Ishikawa (cell line): ENCODE measurements at regions not wholly inside any gene's neighbourhood (a gene's known extent, or its start where the extent isn't known, plus 50 kb on each side); places are given as distances from the start of the nearest gene placed in this dataset.

ENCODE experiments used
- CEBPB ChIP-seq: IDR thresholded peaks from 2 replicates; pipeline ENCODE4 v1.6.1; 2012
- CREB1 ChIP-seq: IDR thresholded peaks from 2 replicates; pipeline ENCODE4 v1.6.1; 2012; ENCODE audit warnings: low read depth
- EGR1 ChIP-seq: IDR thresholded peaks from 2 replicates; pipeline ENCODE4 v1.6.1; 2012
- EP300 ChIP-seq: IDR thresholded peaks from 2 replicates; pipeline ENCODE4 v1.6.1; 2012; ENCODE audit warnings: borderline replicate concordance
- FOXM1 ChIP-seq: IDR thresholded peaks from 2 replicates; pipeline ENCODE4 v1.6.1; 2012; ENCODE audit warnings: low read depth, borderline replicate concordance
- NFIC ChIP-seq: IDR thresholded peaks from 2 replicates; pipeline ENCODE4 v1.6.1; 2012
- RAD21 ChIP-seq: IDR thresholded peaks from 2 replicates; pipeline ENCODE4 v1.6.1; 2012; ENCODE audit warnings: low read depth
- TAF1 ChIP-seq: IDR thresholded peaks from 2 replicates; pipeline ENCODE4 v1.6.1; 2012; ENCODE audit warnings: low read depth, mild to moderate bottlenecking
- TCF12 ChIP-seq: IDR thresholded peaks from 2 replicates; pipeline ENCODE4 v1.6.1; 2012; ENCODE audit warnings: low read depth
- TEAD4 ChIP-seq: IDR thresholded peaks from 2 replicates; pipeline ENCODE4 v1.6.1; 2012
- YY1 ChIP-seq: IDR thresholded peaks from 2 replicates; pipeline ENCODE4 v1.6.1; 2012; ENCODE audit warnings: low read depth
- ZBTB7A ChIP-seq: IDR thresholded peaks from 2 replicates; pipeline ENCODE4 v1.6.1; 2012; ENCODE audit warnings: low read depth
- TF ChIP-seq, protein P1 (sequence below): IDR thresholded peaks from 2 replicates; pipeline ENCODE4 v1.6.1; 2012
- TF ChIP-seq, protein P2 (sequence below): IDR thresholded peaks from 2 replicates; pipeline ENCODE4 v1.6.1; 2012; ENCODE audit warnings: low read depth, mild to moderate bottlenecking
- TF ChIP-seq, protein P3 (sequence below): IDR thresholded peaks from 2 replicates; pipeline ENCODE4 v1.6.1; 2012

DNA sequence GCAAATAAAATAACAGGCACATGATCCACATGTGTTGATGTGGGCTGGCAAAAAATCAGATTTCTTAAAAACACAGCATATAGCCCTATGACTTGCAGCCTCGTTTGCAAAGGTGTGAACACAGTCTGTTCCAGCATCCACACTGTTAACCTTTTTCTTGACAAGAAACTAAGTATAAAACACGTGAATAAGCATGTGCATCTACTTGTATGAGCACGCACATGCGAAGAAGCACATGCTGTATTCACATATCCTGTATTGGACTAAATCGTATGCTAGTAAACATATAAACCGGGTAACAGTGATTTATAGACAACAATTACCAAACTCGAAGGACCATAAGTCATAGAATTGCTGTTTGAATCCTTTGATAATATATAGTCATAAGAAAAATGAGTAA, 218.7 kb downstream of the HDGFL1 start:
- TF ChIP-seq TCF12: no peak
- no peak for TF ChIP-seq FOXM1
- no peak for TF ChIP-seq YY1
- no peak for TF ChIP-seq EGR1

DNA sequence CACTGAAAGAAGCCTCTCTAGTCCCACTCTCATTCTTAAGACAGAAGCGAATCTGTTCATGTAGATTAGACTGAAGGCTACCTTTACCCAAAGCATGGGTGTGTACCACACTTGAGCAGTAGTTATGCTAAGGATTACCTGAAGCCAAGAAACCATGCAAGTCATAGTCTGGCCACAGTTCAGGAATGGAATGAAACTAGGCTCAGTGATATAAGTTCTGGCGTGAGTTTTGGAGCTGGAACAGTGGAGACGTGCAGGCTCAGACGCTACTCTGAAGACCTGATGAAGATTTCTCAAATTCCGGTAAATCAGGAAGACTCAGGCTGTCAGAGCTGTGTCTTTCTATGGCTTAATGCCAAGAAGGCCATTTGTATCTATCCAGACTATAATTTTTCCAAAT, 219.9 kb downstream of the HDGFL1 start:
- no peak for TF ChIP-seq YY1
- TF ChIP-seq, protein P1, sequence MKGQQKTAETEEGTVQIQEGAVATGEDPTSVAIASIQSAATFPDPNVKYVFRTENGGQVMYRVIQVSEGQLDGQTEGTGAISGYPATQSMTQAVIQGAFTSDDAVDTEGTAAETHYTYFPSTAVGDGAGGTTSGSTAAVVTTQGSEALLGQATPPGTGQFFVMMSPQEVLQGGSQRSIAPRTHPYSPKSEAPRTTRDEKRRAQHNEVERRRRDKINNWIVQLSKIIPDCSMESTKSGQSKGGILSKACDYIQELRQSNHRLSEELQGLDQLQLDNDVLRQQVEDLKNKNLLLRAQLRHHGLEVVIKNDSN: no peak

DNA sequence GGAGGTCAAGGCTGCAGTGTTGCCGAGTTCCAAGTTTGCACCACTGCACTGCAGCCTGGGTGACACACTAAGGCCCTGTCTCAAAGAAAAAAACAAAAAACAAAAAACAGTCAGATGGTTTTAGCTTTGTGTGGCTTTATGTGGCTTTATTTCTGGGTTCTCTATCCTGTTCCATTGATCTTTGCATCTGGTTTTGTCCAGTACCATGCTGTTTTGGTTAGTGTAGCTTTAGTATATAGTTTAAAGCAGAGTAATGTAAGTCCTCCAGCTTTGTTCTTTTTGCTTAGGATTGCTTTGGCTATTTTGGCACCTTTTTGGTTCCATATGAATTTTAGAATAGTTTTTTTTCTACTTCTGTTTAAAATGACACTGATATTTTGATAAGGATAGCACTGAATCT, 225.5 kb downstream of the HDGFL1 start:
- no peak for TF ChIP-seq FOXM1
- no peak for TF ChIP-seq ZBTB7A
- no peak for TF ChIP-seq EP300
- TF ChIP-seq CEBPB: no peak
- no peak for TF ChIP-seq EGR1
- no peak for TF ChIP-seq RAD21

DNA sequence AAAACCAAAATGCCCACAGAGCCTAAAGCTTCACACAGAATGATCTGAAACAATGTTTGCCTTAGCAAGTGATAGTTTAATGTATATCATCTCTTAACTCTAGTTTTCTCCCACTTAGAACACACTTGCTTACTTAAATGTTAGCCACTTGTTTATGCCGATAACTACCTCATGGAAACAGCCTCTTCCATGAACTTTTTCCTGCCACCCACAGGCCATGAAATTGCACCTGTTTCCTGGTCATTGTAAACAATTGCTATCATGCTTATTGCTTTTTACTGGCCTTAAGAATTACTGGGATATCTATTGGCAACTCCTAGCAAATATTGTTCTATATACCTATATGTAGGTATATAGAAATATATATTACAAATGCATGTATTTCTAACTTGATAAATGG, 231.1 kb downstream of the HDGFL1 start:
- TF ChIP-seq TEAD4 (no peak), YY1 (no peak), RAD21 (no peak), EP300 (no peak), ZBTB7A (no peak), TCF12 (no peak), FOXM1 (no peak), CREB1 (no peak), EGR1 (no peak), TAF1 (no peak), CEBPB (no peak), NFIC (no peak)
- TF ChIP-seq, protein P2, sequence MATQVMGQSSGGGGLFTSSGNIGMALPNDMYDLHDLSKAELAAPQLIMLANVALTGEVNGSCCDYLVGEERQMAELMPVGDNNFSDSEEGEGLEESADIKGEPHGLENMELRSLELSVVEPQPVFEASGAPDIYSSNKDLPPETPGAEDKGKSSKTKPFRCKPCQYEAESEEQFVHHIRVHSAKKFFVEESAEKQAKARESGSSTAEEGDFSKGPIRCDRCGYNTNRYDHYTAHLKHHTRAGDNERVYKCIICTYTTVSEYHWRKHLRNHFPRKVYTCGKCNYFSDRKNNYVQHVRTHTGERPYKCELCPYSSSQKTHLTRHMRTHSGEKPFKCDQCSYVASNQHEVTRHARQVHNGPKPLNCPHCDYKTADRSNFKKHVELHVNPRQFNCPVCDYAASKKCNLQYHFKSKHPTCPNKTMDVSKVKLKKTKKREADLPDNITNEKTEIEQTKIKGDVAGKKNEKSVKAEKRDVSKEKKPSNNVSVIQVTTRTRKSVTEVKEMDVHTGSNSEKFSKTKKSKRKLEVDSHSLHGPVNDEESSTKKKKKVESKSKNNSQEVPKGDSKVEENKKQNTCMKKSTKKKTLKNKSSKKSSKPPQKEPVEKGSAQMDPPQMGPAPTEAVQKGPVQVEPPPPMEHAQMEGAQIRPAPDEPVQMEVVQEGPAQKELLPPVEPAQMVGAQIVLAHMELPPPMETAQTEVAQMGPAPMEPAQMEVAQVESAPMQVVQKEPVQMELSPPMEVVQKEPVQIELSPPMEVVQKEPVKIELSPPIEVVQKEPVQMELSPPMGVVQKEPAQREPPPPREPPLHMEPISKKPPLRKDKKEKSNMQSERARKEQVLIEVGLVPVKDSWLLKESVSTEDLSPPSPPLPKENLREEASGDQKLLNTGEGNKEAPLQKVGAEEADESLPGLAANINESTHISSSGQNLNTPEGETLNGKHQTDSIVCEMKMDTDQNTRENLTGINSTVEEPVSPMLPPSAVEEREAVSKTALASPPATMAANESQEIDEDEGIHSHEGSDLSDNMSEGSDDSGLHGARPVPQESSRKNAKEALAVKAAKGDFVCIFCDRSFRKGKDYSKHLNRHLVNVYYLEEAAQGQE: no peak
- TF ChIP-seq, protein P3, sequence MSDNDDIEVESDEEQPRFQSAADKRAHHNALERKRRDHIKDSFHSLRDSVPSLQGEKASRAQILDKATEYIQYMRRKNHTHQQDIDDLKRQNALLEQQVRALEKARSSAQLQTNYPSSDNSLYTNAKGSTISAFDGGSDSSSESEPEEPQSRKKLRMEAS: no peak
- TF ChIP-seq, protein P1: no peak

DNA sequence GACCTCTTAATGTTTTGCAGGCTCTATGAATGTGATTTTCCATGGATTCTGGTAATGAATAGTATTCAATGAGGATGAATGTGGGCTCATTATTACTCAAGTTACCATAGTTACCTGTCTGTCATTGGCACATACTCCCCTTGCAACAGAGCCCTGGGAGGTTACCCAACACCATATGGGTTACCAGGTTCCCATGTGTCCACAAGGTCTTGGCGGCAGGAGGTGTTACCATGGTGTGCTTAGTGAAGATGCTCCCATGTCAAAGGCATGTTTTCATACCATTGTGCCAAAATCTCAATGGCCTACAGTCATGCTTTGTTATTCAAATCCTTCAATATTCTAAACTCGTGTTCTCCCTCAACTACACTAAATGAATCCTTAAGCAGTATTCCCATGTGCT, 232.5 kb downstream of the HDGFL1 start:
- no peak for TF ChIP-seq YY1
- no peak for TF ChIP-seq TAF1
- TF ChIP-seq, protein P2: no peak
- TF ChIP-seq, protein P3: no peak
- no peak for TF ChIP-seq TEAD4
- TF ChIP-seq NFIC: no peak
- no peak for TF ChIP-seq CREB1
- TF ChIP-seq, protein P1: no peak
- no peak for TF ChIP-seq RAD21
- no peak for TF ChIP-seq EGR1
- no peak for TF ChIP-seq CEBPB
- TF ChIP-seq EP300: no peak
- TF ChIP-seq FOXM1: no peak
- no peak for TF ChIP-seq ZBTB7A
- no peak for TF ChIP-seq TCF12

DNA sequence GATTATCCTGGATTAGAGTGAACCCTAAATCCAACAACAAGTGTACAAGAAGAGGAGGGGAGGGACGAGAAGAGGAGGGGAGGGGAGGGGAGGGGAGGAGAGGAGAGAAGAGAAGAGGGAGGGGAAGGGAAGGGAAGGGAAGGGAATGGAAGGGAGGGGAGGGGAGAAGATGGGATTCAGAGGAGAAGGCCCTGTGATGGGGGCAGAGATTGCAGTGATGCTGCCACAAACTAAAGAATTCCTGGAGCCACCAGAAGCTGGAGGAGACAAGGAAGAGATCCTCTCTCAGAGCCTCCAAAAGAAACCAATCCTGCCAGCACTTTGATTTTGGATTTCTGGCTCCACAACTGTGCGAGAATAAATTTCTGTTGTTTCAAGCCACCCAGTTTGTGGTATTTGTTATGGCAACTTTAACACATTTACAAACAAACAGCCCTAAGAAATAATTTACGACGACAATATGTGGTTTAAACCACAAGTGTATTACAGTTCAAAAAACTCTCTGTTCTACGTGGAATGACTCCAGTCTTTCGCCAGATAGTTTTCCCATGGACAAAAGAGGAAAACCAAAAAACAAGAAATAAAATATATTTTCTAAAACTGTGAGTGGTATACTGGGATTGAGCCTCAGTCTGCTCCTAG, 235.4 kb downstream of the HDGFL1 start:
- no peak for TF ChIP-seq TAF1
- no peak for TF ChIP-seq RAD21
- TF ChIP-seq NFIC: no peak
- no peak for TF ChIP-seq CEBPB
- TF ChIP-seq TEAD4: no peak
- no peak for TF ChIP-seq YY1
- TF ChIP-seq, protein P3: no peak
- no peak for TF ChIP-seq CREB1
- TF ChIP-seq, protein P1: no peak
- no peak for TF ChIP-seq EP300
- TF ChIP-seq, protein P2: no peak
- TF ChIP-seq ZBTB7A: no peak
- no peak for TF ChIP-seq EGR1
- TF ChIP-seq FOXM1: no peak
- TF ChIP-seq TCF12: no peak
